Endothelial cell (in vitro differentiated cells): ENCODE measurements at regions not wholly inside any gene's neighbourhood (a gene's known extent, or its start where the extent isn't known, plus 50 kb on each side); places are given as distances from the start of the nearest gene placed in this dataset.

Experiments
- DNase-seq: peaks from one replicate; pipeline ENCODE4 v3.0.0; 2021; ENCODE audit warnings: low spot score
- H3K27ac Mint-ChIP-seq: one replicate; pipeline ENCODE4 v1.8.0; 2021; ENCODE audit warnings: mixed read lengths, inconsistent platforms; ENCODE audit not compliant: unreplicated experiment
- H3K27me3 Mint-ChIP-seq: one replicate; pipeline ENCODE4 v1.8.0; 2021; ENCODE audit warnings: mild to moderate bottlenecking, moderate library complexity, mixed read lengths, inconsistent platforms; ENCODE audit not compliant: unreplicated experiment
- H3K36me3 Mint-ChIP-seq: one replicate; pipeline ENCODE4 v1.8.0; 2021; ENCODE audit warnings: mild to moderate bottlenecking, low read depth, mixed read lengths, inconsistent platforms; ENCODE audit not compliant: unreplicated experiment
- H3K4me1 Mint-ChIP-seq: one replicate; pipeline ENCODE4 v1.8.0; 2021; ENCODE audit warnings: mild to moderate bottlenecking, mixed read lengths, inconsistent platforms; ENCODE audit not compliant: unreplicated experiment
- H3K4me3 Mint-ChIP-seq: one replicate; pipeline ENCODE4 v1.8.0; 2021; ENCODE audit warnings: mild to moderate bottlenecking, mixed read lengths, inconsistent platforms; ENCODE audit not compliant: unreplicated experiment
- H3K9me3 Mint-ChIP-seq: one replicate; pipeline ENCODE4 v1.8.0; 2021; ENCODE audit warnings: mixed read lengths, inconsistent platforms; ENCODE audit not compliant: unreplicated experiment
- TF ChIP-seq, protein P1 (sequence below): fragments of 200-600 bp; sonication (generic); IDR thresholded peaks from one replicate; pipeline ENCODE4 v1.5.0; 2021; ENCODE audit warnings: antibody characterized with exemption; ENCODE audit not compliant: unreplicated experiment

- no peak overlapping the region for H3K4me3 Mint-ChIP-seq
Measured at GRCh38 chr2:67502346-67503065, 105.4 kb downstream of the ETAA1 start.

GRCh38 chr2:67503066-67503795 lies 106.1 kb downstream of the ETAA1 start:
- Mint-ChIP-seq H3K27me3 (no peaks in the 10 kb centered on the region), H3K4me1 (peaks cover 15% of the 10 kb centered on the region), H3K27ac (no peak overlapping the region), H3K9me3 (no peaks in the 10 kb centered on the region), H3K4me3 (no peak overlapping the region), H3K36me3 (peaks cover 4% of the 10 kb centered on the region)
- TF ChIP-seq, protein P1, sequence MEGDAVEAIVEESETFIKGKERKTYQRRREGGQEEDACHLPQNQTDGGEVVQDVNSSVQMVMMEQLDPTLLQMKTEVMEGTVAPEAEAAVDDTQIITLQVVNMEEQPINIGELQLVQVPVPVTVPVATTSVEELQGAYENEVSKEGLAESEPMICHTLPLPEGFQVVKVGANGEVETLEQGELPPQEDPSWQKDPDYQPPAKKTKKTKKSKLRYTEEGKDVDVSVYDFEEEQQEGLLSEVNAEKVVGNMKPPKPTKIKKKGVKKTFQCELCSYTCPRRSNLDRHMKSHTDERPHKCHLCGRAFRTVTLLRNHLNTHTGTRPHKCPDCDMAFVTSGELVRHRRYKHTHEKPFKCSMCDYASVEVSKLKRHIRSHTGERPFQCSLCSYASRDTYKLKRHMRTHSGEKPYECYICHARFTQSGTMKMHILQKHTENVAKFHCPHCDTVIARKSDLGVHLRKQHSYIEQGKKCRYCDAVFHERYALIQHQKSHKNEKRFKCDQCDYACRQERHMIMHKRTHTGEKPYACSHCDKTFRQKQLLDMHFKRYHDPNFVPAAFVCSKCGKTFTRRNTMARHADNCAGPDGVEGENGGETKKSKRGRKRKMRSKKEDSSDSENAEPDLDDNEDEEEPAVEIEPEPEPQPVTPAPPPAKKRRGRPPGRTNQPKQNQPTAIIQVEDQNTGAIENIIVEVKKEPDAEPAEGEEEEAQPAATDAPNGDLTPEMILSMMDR = no peak
- no peak for DNase-seq

More at GRCh38 chr2:67502346-67503065, 105.4 kb downstream of the ETAA1 start:
- Mint-ChIP-seq H3K27ac (no peak overlapping the region), H3K9me3 (no peaks in the 10 kb centered on the region), H3K4me1 (peaks cover 14% of the 10 kb centered on the region), H3K36me3 (peaks cover 4% of the 10 kb centered on the region), H3K27me3 (no peaks in the 10 kb centered on the region)
- DNase-seq = no peak
- TF ChIP-seq, protein P1 = no peak

GRCh38 chr2:67510745-67511144 lies 113.6 kb downstream of the ETAA1 start:
- Mint-ChIP-seq H3K36me3 (peaks cover 16% of the 10 kb centered on the region), H3K4me1 (peaks cover 17% of the 10 kb centered on the region), H3K27ac (no peak overlapping the region), H3K27me3 (no peaks in the 10 kb centered on the region), H3K9me3 (no peaks in the 10 kb centered on the region), H3K4me3 (no peak overlapping the region)
- TF ChIP-seq, protein P1 = no peak
- no peak for DNase-seq

- no peak overlapping the region for H3K27ac Mint-ChIP-seq
- no peaks in the 10 kb centered on the region for H3K27me3 Mint-ChIP-seq
- no peaks in the 10 kb centered on the region for H3K4me1 Mint-ChIP-seq
- H3K9me3 Mint-ChIP-seq = no peaks in the 10 kb centered on the region
- TF ChIP-seq, protein P1 = no peak
- no peak for DNase-seq
- peaks cover 12% of the 10 kb centered on the region for H3K36me3 Mint-ChIP-seq
- no peak overlapping the region for H3K4me3 Mint-ChIP-seq
Measured at GRCh38 chr2:67514515-67514914, 117.4 kb downstream of the ETAA1 start.

- no peak overlapping the region for H3K27ac Mint-ChIP-seq
- H3K4me1 Mint-ChIP-seq = no peaks in the 10 kb centered on the region
- no peak overlapping the region for H3K4me3 Mint-ChIP-seq
- TF ChIP-seq, protein P1 = no peak
- no peaks in the 10 kb centered on the region for H3K9me3 Mint-ChIP-seq
- no peaks in the 10 kb centered on the region for H3K27me3 Mint-ChIP-seq
- no peak for DNase-seq
- peaks cover 13% of the 10 kb centered on the region for H3K36me3 Mint-ChIP-seq
Measured at GRCh38 chr2:67515056-67515455, 117.9 kb downstream of the ETAA1 start.
